ENCODE measurements at regions not wholly inside any gene's neighbourhood (a gene's known extent, or its start where the extent isn't known, plus 50 kb on each side); places are given as distances from the start of the nearest gene placed in this dataset.

DNA sequence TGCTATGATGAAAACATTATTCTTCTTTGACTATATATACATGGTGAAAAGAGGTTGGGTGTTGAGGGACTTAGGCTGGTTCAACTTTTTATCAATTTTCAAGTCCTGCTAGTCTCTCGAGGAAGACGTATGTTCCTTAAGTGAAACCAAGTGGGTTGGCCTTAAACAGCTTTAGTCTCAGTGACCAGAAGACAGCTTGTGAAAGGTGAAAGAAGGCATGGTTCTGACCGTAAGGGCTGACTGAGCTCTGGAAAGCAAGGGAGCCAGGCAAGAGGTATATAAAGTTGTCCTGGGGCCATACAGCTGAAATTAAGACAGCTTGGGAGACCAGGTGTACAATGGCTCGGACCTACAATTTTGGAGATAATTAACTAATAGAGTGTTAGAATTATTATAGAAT is 128.9 kb upstream of the TP63 start:
- Histone ChIP-seq H3K4me3 (no peak overlapping the region), H3K9me3 (no peaks in the 10 kb centered on the region), H3K36me3 (ENCODE audit: low read depth) (no peaks in the 10 kb centered on the region), H3K4me1 (ENCODE audit: low read depth) (no peaks in the 10 kb centered on the region)
- TF ChIP-seq, protein P1, sequence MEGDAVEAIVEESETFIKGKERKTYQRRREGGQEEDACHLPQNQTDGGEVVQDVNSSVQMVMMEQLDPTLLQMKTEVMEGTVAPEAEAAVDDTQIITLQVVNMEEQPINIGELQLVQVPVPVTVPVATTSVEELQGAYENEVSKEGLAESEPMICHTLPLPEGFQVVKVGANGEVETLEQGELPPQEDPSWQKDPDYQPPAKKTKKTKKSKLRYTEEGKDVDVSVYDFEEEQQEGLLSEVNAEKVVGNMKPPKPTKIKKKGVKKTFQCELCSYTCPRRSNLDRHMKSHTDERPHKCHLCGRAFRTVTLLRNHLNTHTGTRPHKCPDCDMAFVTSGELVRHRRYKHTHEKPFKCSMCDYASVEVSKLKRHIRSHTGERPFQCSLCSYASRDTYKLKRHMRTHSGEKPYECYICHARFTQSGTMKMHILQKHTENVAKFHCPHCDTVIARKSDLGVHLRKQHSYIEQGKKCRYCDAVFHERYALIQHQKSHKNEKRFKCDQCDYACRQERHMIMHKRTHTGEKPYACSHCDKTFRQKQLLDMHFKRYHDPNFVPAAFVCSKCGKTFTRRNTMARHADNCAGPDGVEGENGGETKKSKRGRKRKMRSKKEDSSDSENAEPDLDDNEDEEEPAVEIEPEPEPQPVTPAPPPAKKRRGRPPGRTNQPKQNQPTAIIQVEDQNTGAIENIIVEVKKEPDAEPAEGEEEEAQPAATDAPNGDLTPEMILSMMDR (IDR thresholded peaks at IDR 0.05): no peak
- ATAC-seq: no peak
- no peak for DNase-seq
- intact Hi-C loops (cut with DNase I, micrococcal nuclease): no loop called here

DNA sequence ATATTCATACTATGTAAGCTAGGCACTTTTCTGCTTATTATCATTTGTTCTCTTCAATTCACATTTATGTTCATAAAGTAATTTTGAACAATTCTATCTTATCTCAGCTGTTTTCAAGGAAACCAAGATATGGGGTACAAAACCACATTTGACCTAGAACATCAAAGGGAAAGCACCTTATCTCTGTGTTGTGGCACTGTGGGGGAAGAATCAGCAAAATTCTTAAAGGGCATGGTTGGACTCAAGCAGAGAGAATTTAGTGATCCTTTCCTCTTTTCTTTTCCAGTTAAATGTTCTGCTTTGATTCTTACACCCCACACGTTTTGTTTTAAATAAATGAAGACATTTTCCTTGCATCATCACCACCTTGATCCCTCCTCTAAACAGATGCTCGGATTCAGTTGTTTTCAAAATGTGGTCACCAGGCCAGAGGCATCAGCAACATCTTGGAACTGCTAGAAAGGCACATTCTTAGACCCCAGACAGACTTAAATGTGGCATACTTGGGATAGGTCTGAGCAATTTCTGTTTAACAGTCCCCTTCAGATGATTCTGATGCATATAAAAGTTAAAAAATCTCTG is 128.4 kb upstream of the TP63 start:
- Histone ChIP-seq H3K36me3 (ENCODE audit: low read depth) (no peaks in the 10 kb centered on the region), H3K4me1 (ENCODE audit: low read depth) (no peaks in the 10 kb centered on the region), H3K9me3 (no peaks in the 10 kb centered on the region), H3K4me3 (no peak overlapping the region)
- intact Hi-C loops (cut with DNase I, micrococcal nuclease): no loop called here
- no peak for ATAC-seq
- no peak for DNase-seq
- TF ChIP-seq, protein P1 (IDR thresholded peaks at IDR 0.05): no peak

DNA sequence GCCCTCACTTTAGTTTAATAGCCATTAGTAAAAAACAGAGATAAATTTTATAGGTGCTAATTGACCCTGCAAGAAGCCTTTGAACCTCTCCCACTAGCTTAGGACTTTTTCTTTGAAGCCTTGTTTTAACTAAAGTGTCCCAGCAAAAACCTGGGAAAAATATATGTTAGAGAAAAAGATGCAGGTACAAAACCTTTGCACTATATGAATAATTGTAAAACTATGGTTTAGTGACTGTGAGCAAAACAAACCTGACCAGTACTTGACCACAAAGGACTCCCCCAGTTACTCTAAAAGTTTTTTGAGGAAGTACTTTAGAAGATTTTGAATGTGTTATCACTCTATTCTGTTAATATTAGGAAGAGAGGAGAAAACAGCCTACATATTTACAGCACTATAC is 123.3 kb upstream of the TP63 start:
- Histone ChIP-seq H3K4me1 (ENCODE audit: low read depth) (peaks cover 4% of the 10 kb centered on the region), H3K36me3 (ENCODE audit: low read depth) (no peaks in the 10 kb centered on the region), H3K4me3 (no peak overlapping the region), H3K9me3 (no peaks in the 10 kb centered on the region)
- DNase-seq (no peak), ATAC-seq (no peak)
- intact Hi-C loops (cut with DNase I, micrococcal nuclease): no loop called here
- TF ChIP-seq, protein P1 (IDR thresholded peaks at IDR 0.05): no peak

DNA sequence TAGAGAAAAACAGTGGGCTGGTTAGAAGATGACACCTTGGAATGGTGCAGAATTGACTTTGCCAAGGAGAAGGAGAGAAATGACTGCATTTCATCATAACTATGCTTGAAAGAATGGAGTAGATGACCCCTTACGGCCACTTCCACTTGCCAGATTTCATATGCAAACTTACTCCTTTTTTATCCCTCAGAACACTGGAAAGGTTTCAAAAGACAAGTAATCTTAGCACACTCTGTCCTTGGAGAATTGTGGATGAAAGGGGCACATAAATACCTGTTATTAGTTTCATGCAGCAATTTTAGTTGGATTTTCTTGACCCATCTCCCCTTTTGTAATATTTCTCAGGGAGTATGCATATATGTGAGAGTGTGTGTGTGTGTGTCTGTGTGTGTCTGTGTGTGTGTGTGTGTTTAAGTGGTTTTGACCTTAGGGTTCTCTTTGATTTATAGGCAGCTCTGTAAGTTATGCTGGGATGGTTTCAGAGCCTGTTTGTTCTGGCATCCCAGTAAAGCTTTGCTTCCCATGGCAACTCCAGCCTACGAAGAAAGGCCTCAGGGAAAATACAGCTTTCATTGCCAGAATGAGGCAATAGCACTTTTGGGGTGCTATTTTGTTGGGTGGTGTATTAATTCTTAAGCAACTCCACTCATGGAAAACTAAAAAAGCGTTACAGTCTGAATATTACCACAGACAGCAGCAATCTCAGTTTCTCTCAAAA is 122.2 kb upstream of the TP63 start:
- no peak overlapping the region for H3K4me3 ChIP-seq

DNA sequence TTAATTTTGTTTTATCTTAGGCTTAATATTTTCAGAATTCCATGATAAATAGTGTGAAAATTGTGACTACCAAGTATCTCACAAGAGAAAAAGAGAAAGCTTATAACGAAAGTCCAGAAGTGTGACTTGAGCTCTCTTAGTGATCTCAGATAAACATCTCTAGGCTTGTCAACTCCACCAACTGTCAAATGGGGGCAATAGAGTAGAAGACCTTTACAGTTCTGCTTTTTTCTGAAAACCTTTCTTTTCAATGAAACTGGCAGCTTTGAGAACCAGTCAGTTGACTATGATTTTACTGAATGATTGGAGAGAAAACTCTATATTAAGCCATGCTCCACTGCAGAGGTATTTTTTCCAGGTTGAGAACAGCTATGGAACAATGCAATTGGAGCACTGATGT is 119.2 kb upstream of the TP63 start:
- H3K36me3 ChIP-seq (ENCODE audit: low read depth): no peaks in the 10 kb centered on the region
- DNase-seq: no peak
- H3K9me3 ChIP-seq: no peaks in the 10 kb centered on the region
- intact Hi-C loops (cut with DNase I, micrococcal nuclease): no loop called here
- no peak overlapping the region for H3K4me3 ChIP-seq
- H3K4me1 ChIP-seq (ENCODE audit: low read depth): peaks cover 7% of the 10 kb centered on the region
- TF ChIP-seq, protein P1 (IDR thresholded peaks at IDR 0.05): no peak
- no peak for ATAC-seq

More for the DNA sequence above, 122.2 kb upstream of the TP63 start:
- DNase-seq: no peak
- Histone ChIP-seq H3K36me3 (ENCODE audit: low read depth) (no peaks in the 10 kb centered on the region), H3K9me3 (no peaks in the 10 kb centered on the region), H3K4me1 (ENCODE audit: low read depth) (peaks cover 7% of the 10 kb centered on the region)
- TF ChIP-seq, protein P1 (IDR thresholded peaks at IDR 0.05): no peak
- ATAC-seq: no peak
- intact Hi-C loops (cut with DNase I, micrococcal nuclease): no loop called here
